ENCODE measurements at regions not wholly inside any gene's neighbourhood (a gene's known extent, or its start where the extent isn't known, plus 50 kb on each side); places are given as distances from the start of the nearest gene placed in this dataset.

DNA sequence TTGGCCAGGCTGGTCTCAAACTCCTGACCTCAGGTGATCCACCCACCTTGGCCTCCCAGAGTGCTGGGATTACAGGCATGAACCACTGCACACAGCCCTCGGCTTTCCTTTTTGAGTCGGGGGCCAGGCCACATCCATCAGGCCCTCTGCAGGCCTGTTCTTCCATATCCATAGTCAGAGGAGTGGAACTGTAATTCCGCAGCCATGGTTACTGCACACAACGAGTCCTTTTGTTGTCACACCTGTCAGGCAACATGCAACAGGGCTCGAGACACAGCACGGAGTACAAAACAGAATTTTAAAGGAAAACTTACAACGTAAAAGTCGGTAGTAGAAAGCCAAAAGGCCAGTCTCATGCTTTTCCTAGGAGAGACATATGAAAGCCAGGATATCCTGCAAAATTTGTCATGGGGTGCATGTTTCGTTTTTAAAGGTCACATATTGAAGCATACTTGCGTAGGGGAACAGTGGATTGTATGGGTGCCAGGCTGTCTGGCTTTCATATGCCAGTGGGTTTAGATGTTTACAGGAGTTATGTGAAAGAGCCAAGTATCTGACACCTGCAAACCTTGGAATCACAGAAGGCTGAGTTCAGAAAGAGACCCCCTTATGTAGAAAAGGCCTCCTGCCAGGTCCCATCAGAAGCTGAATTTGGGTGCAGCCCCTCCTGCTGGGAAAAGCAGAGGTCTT lies 63.2 kb upstream of the LPP start:
- no peak overlapping the region for H3K4me2 ChIP-seq
- H3K9me2 ChIP-seq = no peaks in the 10 kb centered on the region
- no peaks in the 10 kb centered on the region for H3K79me2 ChIP-seq (ENCODE audit: insufficient read depth)
- no peaks in the 10 kb centered on the region for H3F3A ChIP-seq (replicated peaks; ENCODE audit: insufficient read depth)
- POLR2A ChIA-PET = no interaction called here
- CTCF ChIA-PET = no interaction called here
- H3K27ac ChIP-seq (ENCODE audit: low read depth in 2 of 2, low read length in 1 of 2) = no peak overlapping the region
- H3K36me3 ChIP-seq (replicated peaks in 1 of 2; ENCODE audit: control insufficient read depth in 1 of 2, insufficient read depth in 2 of 2, low read length in 1 of 2) = no peaks in the 10 kb centered on the region
- 62% methylated on average over 10 of the region's 10 CpGs for WGBS (ENCODE audit: low lambda C conversion rate)
- no peaks in the 10 kb centered on the region for H3K9me3 ChIP-seq
- no peak for DNase-seq
- H3K9ac ChIP-seq = no peak overlapping the region
- no peaks in the 10 kb centered on the region for H4K20me1 ChIP-seq (ENCODE audit: insufficient read depth)
- no peaks in the 10 kb centered on the region for H3K27me3 ChIP-seq (ENCODE audit: insufficient read depth)
- H3K4me3 ChIP-seq (ENCODE audit: low read depth in 2 of 2, low read length in 1 of 2) = no peak overlapping the region
- H3K4me1 ChIP-seq (ENCODE audit: control insufficient read depth in 1 of 2, insufficient read depth in 2 of 2, low read depth in 1 of 2, low read length in 1 of 2) = no peaks in the 10 kb centered on the region
- no peak for TF ChIP-seq JUND (IDR thresholded peaks at IDR 0.05)
- no peak for TF ChIP-seq MXI1 (IDR thresholded peaks at IDR 0.05; ENCODE audit: low read depth, low read length)
- no peak for TF ChIP-seq GABPA (IDR thresholded peaks at IDR 0.05; ENCODE audit: low read depth)
- TF ChIP-seq RAD21 (IDR thresholded peaks at IDR 0.05; ENCODE audit: low read length) = no peak
- no peak overlapping the region for H2AFZ ChIP-seq (ENCODE audit: low read depth)

DNA sequence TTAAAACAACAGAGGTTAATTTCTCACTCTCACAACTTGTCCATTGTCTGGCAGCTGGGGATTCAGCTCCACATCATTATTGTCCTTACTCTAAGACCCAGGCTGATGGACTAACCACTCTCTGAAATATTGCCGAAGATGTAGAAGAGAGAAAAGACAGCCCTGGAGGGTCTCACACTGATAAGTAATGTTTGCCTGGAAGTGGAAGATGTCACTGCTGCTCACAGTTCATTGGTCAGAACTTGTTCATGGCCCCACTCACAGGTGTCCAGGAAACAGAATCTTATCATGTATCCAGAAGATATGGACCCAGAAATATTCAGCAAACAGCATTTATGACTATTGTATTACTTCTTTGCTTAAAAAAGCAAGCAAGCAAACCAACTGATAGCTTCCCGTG lies 62.2 kb upstream of the LPP start:
- no peaks in the 10 kb centered on the region for H3K79me2 ChIP-seq (ENCODE audit: insufficient read depth)
- no peaks in the 10 kb centered on the region for H3K9me2 ChIP-seq
- no peaks in the 10 kb centered on the region for H3K4me1 ChIP-seq (ENCODE audit: control insufficient read depth in 1 of 2, insufficient read depth in 2 of 2, low read depth in 1 of 2, low read length in 1 of 2)
- H3K27me3 ChIP-seq (ENCODE audit: insufficient read depth) = no peaks in the 10 kb centered on the region
- no peaks in the 10 kb centered on the region for H3F3A ChIP-seq (replicated peaks; ENCODE audit: insufficient read depth)
- H3K4me3 ChIP-seq (ENCODE audit: low read depth in 2 of 2, low read length in 1 of 2) = no peak overlapping the region
- H3K9me3 ChIP-seq = no peaks in the 10 kb centered on the region
- H3K4me2 ChIP-seq = no peak overlapping the region
- no peaks in the 10 kb centered on the region for H4K20me1 ChIP-seq (ENCODE audit: insufficient read depth)
- no peak for TF ChIP-seq RFX5 (IDR thresholded peaks at IDR 0.05; ENCODE audit: low read length)
- TF ChIP-seq, protein P1, sequence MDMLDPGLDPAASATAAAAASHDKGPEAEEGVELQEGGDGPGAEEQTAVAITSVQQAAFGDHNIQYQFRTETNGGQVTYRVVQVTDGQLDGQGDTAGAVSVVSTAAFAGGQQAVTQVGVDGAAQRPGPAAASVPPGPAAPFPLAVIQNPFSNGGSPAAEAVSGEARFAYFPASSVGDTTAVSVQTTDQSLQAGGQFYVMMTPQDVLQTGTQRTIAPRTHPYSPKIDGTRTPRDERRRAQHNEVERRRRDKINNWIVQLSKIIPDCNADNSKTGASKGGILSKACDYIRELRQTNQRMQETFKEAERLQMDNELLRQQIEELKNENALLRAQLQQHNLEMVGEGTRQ (IDR thresholded peaks at IDR 0.05; ENCODE audit: borderline replicate concordance, low read depth, low read length) = no peak
- 74% methylated on average over 2 of the region's 2 CpGs for WGBS (ENCODE audit: low lambda C conversion rate)
- ChIA-PET POLR2A (no interaction called here), CTCF (no interaction called here)
- no peaks in the 10 kb centered on the region for H3K36me3 ChIP-seq (replicated peaks in 1 of 2; ENCODE audit: control insufficient read depth in 1 of 2, insufficient read depth in 2 of 2, low read length in 1 of 2)
- no peak overlapping the region for H3K9ac ChIP-seq
- no peak overlapping the region for H3K27ac ChIP-seq (ENCODE audit: low read depth in 2 of 2, low read length in 1 of 2)
- no peak overlapping the region for H2AFZ ChIP-seq (ENCODE audit: low read depth)
- no peak for DNase-seq

DNA sequence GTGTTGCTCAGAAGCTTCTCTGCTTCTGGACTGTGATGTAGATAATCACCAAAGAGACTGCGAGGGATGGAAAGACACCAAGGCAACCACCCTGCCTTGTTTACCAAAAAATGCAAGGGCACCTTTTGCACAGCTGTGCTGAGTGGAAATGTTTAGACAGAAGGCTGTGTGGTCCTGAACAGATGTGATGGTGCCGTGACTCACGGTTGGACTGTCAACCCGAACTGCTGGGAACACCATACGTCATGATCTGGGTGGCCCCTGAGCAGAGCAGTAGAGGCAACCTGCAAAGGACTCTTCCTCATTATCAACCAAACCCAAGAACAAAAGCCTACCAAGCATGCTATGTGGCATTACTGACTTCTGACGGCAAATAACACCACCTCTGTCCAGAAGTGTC lies 61.3 kb upstream of the LPP start:
- Histone ChIP-seq H3K4me3 (ENCODE audit: low read depth in 2 of 2, low read length in 1 of 2) (no peak overlapping the region), H3K4me2 (no peak overlapping the region), H3K9me3 (no peaks in the 10 kb centered on the region), H3K9me2 (no peaks in the 10 kb centered on the region), H4K20me1 (ENCODE audit: insufficient read depth) (no peaks in the 10 kb centered on the region), H3K36me3 (replicated peaks in 1 of 2; ENCODE audit: control insufficient read depth in 1 of 2, insufficient read depth in 2 of 2, low read length in 1 of 2) (no peaks in the 10 kb centered on the region), H3K79me2 (ENCODE audit: insufficient read depth) (no peaks in the 10 kb centered on the region), H2AFZ (ENCODE audit: low read depth) (no peak overlapping the region), H3K4me1 (ENCODE audit: control insufficient read depth in 1 of 2, insufficient read depth in 2 of 2, low read depth in 1 of 2, low read length in 1 of 2) (no peaks in the 10 kb centered on the region), H3K27ac (ENCODE audit: low read depth in 2 of 2, low read length in 1 of 2) (no peak overlapping the region), H3K27me3 (ENCODE audit: insufficient read depth) (no peaks in the 10 kb centered on the region), H3K9ac (no peak overlapping the region), H3F3A (replicated peaks; ENCODE audit: insufficient read depth) (no peaks in the 10 kb centered on the region)
- DNase-seq = no peak
- ChIA-PET POLR2A (no interaction called here), CTCF (no interaction called here)
- TF ChIP-seq GABPA (IDR thresholded peaks at IDR 0.05; ENCODE audit: low read depth) (no peak), TCF12 (IDR thresholded peaks at IDR 0.05) (no peak), NFIC (IDR thresholded peaks at IDR 0.05; ENCODE audit: borderline replicate concordance) (no peak), TEAD4 (IDR thresholded peaks at IDR 0.05; ENCODE audit: borderline replicate concordance, insufficient read depth) (no peak)
- 43% methylated on average over 6 of the region's 6 CpGs for WGBS (ENCODE audit: low lambda C conversion rate)

All from SK-N-SH (cell line).